ENCODE measurements at regions not wholly inside any gene's neighbourhood (a gene's known extent, or its start where the extent isn't known, plus 50 kb on each side); places are given as distances from the start of the nearest gene placed in this dataset.

GRCh38 chr10:109744020-109744419 lies 179.3 kb downstream of the XPNPEP1 start:
- no peak for TF ChIP-seq CTCF (IDR thresholded peaks at IDR 0.05; ENCODE audit: low read depth, low read length, missing control alignments)
- no peak overlapping the region for H3K4me3 ChIP-seq (ENCODE audit: low read depth, low read length)
- no peak for DNase-seq (ENCODE audit: low read depth)

GRCh38 chr10:109743574-109743973 lies 179.7 kb downstream of the XPNPEP1 start:
- TF ChIP-seq CTCF (IDR thresholded peaks at IDR 0.05; ENCODE audit: low read depth, low read length, missing control alignments) = no peak
- DNase-seq (ENCODE audit: low read depth) = no peak
- no peak overlapping the region for H3K4me3 ChIP-seq (ENCODE audit: low read depth, low read length)

- TF ChIP-seq CTCF (IDR thresholded peaks at IDR 0.05; ENCODE audit: low read depth, low read length, missing control alignments) = no peak
- DNase-seq (ENCODE audit: low read depth) = no peak
- no peak overlapping the region for H3K4me3 ChIP-seq (ENCODE audit: low read depth, low read length)
These were observed 180.2 kb downstream of the XPNPEP1 start for GRCh38 chr10:109743146-109743545.

- no peak for DNase-seq (ENCODE audit: low read depth)
- no peak for TF ChIP-seq CTCF (IDR thresholded peaks at IDR 0.05; ENCODE audit: low read depth, low read length, missing control alignments)
- no peak overlapping the region for H3K4me3 ChIP-seq (ENCODE audit: low read depth, low read length)
These were observed 181.6 kb downstream of the XPNPEP1 start for GRCh38 chr10:109741712-109742111.

- DNase-seq (ENCODE audit: low read depth) = no peak
- H3K4me3 ChIP-seq (ENCODE audit: low read depth, low read length) = no peak overlapping the region
- no peak for TF ChIP-seq CTCF (IDR thresholded peaks at IDR 0.05; ENCODE audit: low read depth, low read length, missing control alignments)
These were observed 182.9 kb downstream of the XPNPEP1 start for GRCh38 chr10:109740436-109740835.

GRCh38 chr10:109737626-109738025 lies 185.7 kb downstream of the XPNPEP1 start:
- H3K4me3 ChIP-seq (ENCODE audit: low read depth, low read length) = no peak overlapping the region
- TF ChIP-seq CTCF (IDR thresholded peaks at IDR 0.05; ENCODE audit: low read depth, low read length, missing control alignments) = no peak
- no peak for DNase-seq (ENCODE audit: low read depth)

- DNase-seq (ENCODE audit: low read depth) = no peak
- no peak for TF ChIP-seq CTCF (IDR thresholded peaks at IDR 0.05; ENCODE audit: low read depth, low read length, missing control alignments)
- no peak overlapping the region for H3K4me3 ChIP-seq (ENCODE audit: low read depth, low read length)
These were observed 186.3 kb downstream of the XPNPEP1 start for GRCh38 chr10:109737009-109737408.
